Natural killer cell (primary cell): ENCODE measurements at regions not wholly inside any gene's neighbourhood (a gene's known extent, or its start where the extent isn't known, plus 50 kb on each side); places are given as distances from the start of the nearest gene placed in this dataset.

ENCODE experiments used
- ATAC-seq, 3 donors: fragments of 150-1000 bp in 2 of 3; fragments of 200-7000 bp in 1 of 3; cut with Tn5 transposase; 1 replicate in 1 of 3; 2 replicates in 2 of 3; pipeline ENCODE4 v1.10.0; 2021; ENCODE audit warnings: mild to moderate bottlenecking in 2 of 3, moderate library complexity in 2 of 3
- DNase-seq, 2 donors: peaks; one replicate each; pipeline versions ENCODE4 v3.0.0 to v3.0.0-alpha.2; 2013 to 2021; ENCODE audit warnings: mixed read lengths in 1 of 2
- H3K27ac ChIP-seq: one replicate; pipeline ENCODE4 v1.5.1; 2013; ENCODE audit warnings: mild to moderate bottlenecking, low read length
- H3K27me3 ChIP-seq: one replicate; pipeline ENCODE4 v1.6.1; 2013; ENCODE audit warnings: low read length; ENCODE audit not compliant: control insufficient read depth, insufficient read depth
- H3K36me3 ChIP-seq: one replicate; pipeline ENCODE4 v1.6.1; 2013; ENCODE audit warnings: low read length; ENCODE audit not compliant: control insufficient read depth, insufficient read depth
- H3K4me1 ChIP-seq: one replicate; pipeline ENCODE4 v1.6.1; 2013; ENCODE audit warnings: low read length; ENCODE audit not compliant: control insufficient read depth, insufficient read depth
- H3K4me3 ChIP-seq: one replicate; pipeline ENCODE4 v1.5.1; 2013; ENCODE audit warnings: low read length
- H3K9me3 ChIP-seq: one replicate; pipeline ENCODE4 v1.6.1; 2013; ENCODE audit warnings: low read length; ENCODE audit not compliant: control insufficient read depth, insufficient read depth
- H3K27ac Mint-ChIP-seq, 2 donors: one replicate each; pipeline ENCODE4 v1.8.0; 2022; ENCODE audit warnings: mild to moderate bottlenecking in 2 of 2, mixed read lengths in 2 of 2, moderate library complexity in 1 of 2
- H3K27me3 Mint-ChIP-seq, 2 donors: one replicate each; pipeline ENCODE4 v1.8.0; 2022; ENCODE audit warnings: low read depth in 2 of 2, mixed read lengths in 2 of 2
- H3K36me3 Mint-ChIP-seq: one replicate; pipeline ENCODE4 v1.8.0; 2022; ENCODE audit warnings: mixed read lengths
- H3K4me1 Mint-ChIP-seq, 2 donors: one replicate each; pipeline ENCODE4 v1.8.0; 2022; ENCODE audit warnings: mixed read lengths in 2 of 2
- H3K4me3 Mint-ChIP-seq: one replicate; pipeline ENCODE4 v1.8.0; 2022; ENCODE audit warnings: mild to moderate bottlenecking, moderate library complexity, mixed read lengths
- H3K9me3 Mint-ChIP-seq, 2 donors: one replicate each; pipeline ENCODE4 v1.8.0; 2022; ENCODE audit warnings: mixed read lengths in 2 of 2
- WGBS: methylation state at CpG from one replicate; pipeline ENCODE4 v1.1.7; 2013; ENCODE audit warnings: missing lambda C conversion rate; ENCODE audit not compliant: insufficient coverage; 5-methylcytosine and 5-hydroxymethylcytosine counted together
- intact Hi-C: fragments of 100-400 bp; cut with micrococcal nuclease; formaldehyde crosslinking; loops from one replicate; pipeline ENCODE4 v1.14.2; 2022
- TF ChIP-seq, protein P1 (sequence below): fragments of 200-600 bp; IDR thresholded peaks from one replicate; pipeline ENCODE4 v1.8.0; 2022; ENCODE audit warnings: antibody characterized with exemption

- no peaks in the 10 kb centered on the region for H3K36me3 ChIP-seq
- H3K9me3 ChIP-seq: peaks cover 9% of the 10 kb centered on the region
- Mint-ChIP-seq H3K27me3 (no peaks in the 10 kb centered on the region), H3K4me3 (no peak overlapping the region), H3K4me1 (no peaks in the 10 kb centered on the region), H3K36me3 (peaks cover 25% of the 10 kb centered on the region), H3K27ac (no peak overlapping the region), H3K9me3 (peaks cover 19 to 27% of the 10 kb centered on the region in 2 donors)
- no peak for DNase-seq
- H3K4me1 ChIP-seq: no peaks in the 10 kb centered on the region
- H3K27me3 ChIP-seq: no peaks in the 10 kb centered on the region
- TF ChIP-seq, protein P1, sequence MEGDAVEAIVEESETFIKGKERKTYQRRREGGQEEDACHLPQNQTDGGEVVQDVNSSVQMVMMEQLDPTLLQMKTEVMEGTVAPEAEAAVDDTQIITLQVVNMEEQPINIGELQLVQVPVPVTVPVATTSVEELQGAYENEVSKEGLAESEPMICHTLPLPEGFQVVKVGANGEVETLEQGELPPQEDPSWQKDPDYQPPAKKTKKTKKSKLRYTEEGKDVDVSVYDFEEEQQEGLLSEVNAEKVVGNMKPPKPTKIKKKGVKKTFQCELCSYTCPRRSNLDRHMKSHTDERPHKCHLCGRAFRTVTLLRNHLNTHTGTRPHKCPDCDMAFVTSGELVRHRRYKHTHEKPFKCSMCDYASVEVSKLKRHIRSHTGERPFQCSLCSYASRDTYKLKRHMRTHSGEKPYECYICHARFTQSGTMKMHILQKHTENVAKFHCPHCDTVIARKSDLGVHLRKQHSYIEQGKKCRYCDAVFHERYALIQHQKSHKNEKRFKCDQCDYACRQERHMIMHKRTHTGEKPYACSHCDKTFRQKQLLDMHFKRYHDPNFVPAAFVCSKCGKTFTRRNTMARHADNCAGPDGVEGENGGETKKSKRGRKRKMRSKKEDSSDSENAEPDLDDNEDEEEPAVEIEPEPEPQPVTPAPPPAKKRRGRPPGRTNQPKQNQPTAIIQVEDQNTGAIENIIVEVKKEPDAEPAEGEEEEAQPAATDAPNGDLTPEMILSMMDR: no peak
- no peak for ATAC-seq
- H3K4me3 ChIP-seq: no peak overlapping the region
- intact Hi-C loops: no loop called here
- no peak overlapping the region for H3K27ac ChIP-seq
Observed at GRCh38 chr3:163773136-163773535, 1305.2 kb downstream of the SI start.

DNA sequence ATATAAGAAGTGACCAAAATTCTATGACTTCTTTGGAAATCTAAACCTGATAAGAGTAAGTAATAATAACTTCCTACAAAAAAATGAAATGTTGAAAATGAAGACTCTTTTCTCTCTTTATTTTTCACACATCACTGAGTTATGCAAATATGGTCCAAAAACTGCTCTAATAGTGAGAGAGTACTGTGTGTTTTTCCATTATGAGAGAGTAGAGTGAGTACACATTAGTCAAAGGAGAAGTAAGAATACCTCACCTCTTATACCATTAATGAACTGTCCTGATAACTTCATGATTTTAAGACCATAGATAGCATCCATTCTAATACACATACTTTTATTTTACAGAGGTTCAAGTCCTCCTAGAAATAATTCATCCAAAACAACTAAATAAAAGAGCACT is 1310.2 kb downstream of the SI start:
- peaks cover 11% of the 10 kb centered on the region for H3K36me3 Mint-ChIP-seq
- Histone ChIP-seq H3K4me1 (no peaks in the 10 kb centered on the region), H3K36me3 (no peaks in the 10 kb centered on the region), H3K9me3 (peaks cover 3% of the 10 kb centered on the region), H3K27ac (no peak overlapping the region), H3K4me3 (no peak overlapping the region), H3K27me3 (no peaks in the 10 kb centered on the region)
- intact Hi-C loops: no loop called here
- TF ChIP-seq, protein P1: no peak
- no peaks in the 10 kb centered on the region for H3K4me1 Mint-ChIP-seq
- H3K27ac Mint-ChIP-seq: no peak overlapping the region
- no peak for DNase-seq
- ATAC-seq: no peak
- no peaks in the 10 kb centered on the region for H3K27me3 Mint-ChIP-seq
- peaks cover 16 to 20% of the 10 kb centered on the region in 2 donors for H3K9me3 Mint-ChIP-seq
- no peak overlapping the region for H3K4me3 Mint-ChIP-seq

DNA sequence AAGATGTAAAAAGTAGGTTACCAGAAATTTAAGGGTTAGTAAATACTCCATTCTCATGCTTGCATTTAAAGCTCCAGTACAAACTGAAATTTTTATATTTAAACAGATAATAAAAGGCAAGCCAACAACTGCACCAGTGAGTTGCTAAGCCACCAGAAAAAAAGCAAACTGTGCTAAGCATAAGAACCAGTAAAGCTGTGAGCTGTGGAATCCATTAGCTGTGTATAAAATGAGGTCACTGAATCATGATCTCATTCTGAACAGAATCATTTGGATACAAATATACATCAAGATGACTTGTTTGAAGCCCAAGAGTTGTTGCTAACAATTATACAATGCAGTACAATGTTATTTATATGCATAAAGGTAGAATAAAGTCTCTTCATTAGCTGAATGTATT is 1312.2 kb downstream of the SI start:
- peaks cover 4% of the 10 kb centered on the region for H3K9me3 ChIP-seq
- no peak for ATAC-seq
- no peak overlapping the region for H3K4me3 ChIP-seq
- TF ChIP-seq, protein P1: no peak
- Mint-ChIP-seq H3K27ac (no peak overlapping the region), H3K27me3 (no peaks in the 10 kb centered on the region), H3K9me3 (peaks cover 10 to 21% of the 10 kb centered on the region in 2 donors), H3K4me1 (no peaks in the 10 kb centered on the region), H3K4me3 (no peak overlapping the region), H3K36me3 (no peaks in the 10 kb centered on the region)
- H3K27me3 ChIP-seq: no peaks in the 10 kb centered on the region
- no peak for DNase-seq
- H3K36me3 ChIP-seq: no peaks in the 10 kb centered on the region
- intact Hi-C loops: no loop called here
- H3K4me1 ChIP-seq: no peaks in the 10 kb centered on the region
- H3K27ac ChIP-seq: no peak overlapping the region

GRCh38 chr3:163753033-163753432 is 1325.3 kb downstream of the SI start:
- H3K36me3 Mint-ChIP-seq: peaks cover 30% of the 10 kb centered on the region
- Histone ChIP-seq H3K4me1 (no peaks in the 10 kb centered on the region), H3K27ac (no peak overlapping the region), H3K36me3 (no peaks in the 10 kb centered on the region), H3K27me3 (no peaks in the 10 kb centered on the region), H3K4me3 (no peak overlapping the region), H3K9me3 (peaks cover 12% of the 10 kb centered on the region)
- no peak for DNase-seq
- peaks cover 18 to 35% of the 10 kb centered on the region in 2 donors for H3K9me3 Mint-ChIP-seq
- no peak for ATAC-seq
- H3K4me1 Mint-ChIP-seq: no peaks in the 10 kb centered on the region
- no peak overlapping the region for H3K4me3 Mint-ChIP-seq
- H3K27ac Mint-ChIP-seq: no peak overlapping the region
- 64% methylated on average over 1 of the region's 1 CpG for WGBS
- TF ChIP-seq, protein P1: no peak
- no peaks in the 10 kb centered on the region for H3K27me3 Mint-ChIP-seq
- intact Hi-C loops: no loop called here
